ENCODE measurements at regions not wholly inside any gene's neighbourhood (a gene's known extent, or its start where the extent isn't known, plus 50 kb on each side); places are given as distances from the start of the nearest gene placed in this dataset.

GRCh38 chr15:37446921-37447320, 346.6 kb upstream of the MEIS2 start:
- H3K27me3 ChIP-seq (ENCODE audit: control insufficient read depth, insufficient read depth, low read length), result no peaks in the 10 kb centered on the region
- H3K27ac Mint-ChIP-seq, result no peak overlapping the region
- H3K36me3 Mint-ChIP-seq, result no peaks in the 10 kb centered on the region
- no peak overlapping the region for H3K4me3 Mint-ChIP-seq
- H3K4me1 Mint-ChIP-seq, result no peaks in the 10 kb centered on the region
- H3K9me3 ChIP-seq (ENCODE audit: control insufficient read depth in 2 of 2, low read length in 2 of 2), result peaks cover 0 to 4% of the 10 kb centered on the region in 2 experiments
- no peak overlapping the region for H3K4me3 ChIP-seq (ENCODE audit: low read depth, low read length)
- DNase-seq (no peak), ATAC-seq (ENCODE audit: low read depth in 2 of 2) (no peak)
- H3K36me3 ChIP-seq (ENCODE audit: control insufficient read depth, insufficient read depth, low read length), result no peaks in the 10 kb centered on the region
- H3K27me3 Mint-ChIP-seq, result no peaks in the 10 kb centered on the region
- no peaks in the 10 kb centered on the region for H3K4me1 ChIP-seq (ENCODE audit: control insufficient read depth, insufficient read depth, low read length, poor library complexity, severe bottlenecking)
- peaks cover 0 to 11% (median 7%) of the 10 kb centered on the region in 7 donors for H3K9me3 Mint-ChIP-seq
- H3K27ac ChIP-seq (ENCODE audit: insufficient read depth, low read length, poor library complexity, severe bottlenecking), result no peak overlapping the region

- Histone ChIP-seq H3K27ac (ENCODE audit: insufficient read depth, low read length, poor library complexity, severe bottlenecking) (no peak overlapping the region), H3K4me3 (ENCODE audit: low read depth, low read length) (no peak overlapping the region), H3K36me3 (ENCODE audit: control insufficient read depth, insufficient read depth, low read length) (no peaks in the 10 kb centered on the region), H3K9me3 (ENCODE audit: control insufficient read depth in 2 of 2, low read length in 2 of 2) (peaks cover 0 to 13% of the 10 kb centered on the region in 2 experiments), H3K27me3 (ENCODE audit: control insufficient read depth, insufficient read depth, low read length) (no peaks in the 10 kb centered on the region), H3K4me1 (ENCODE audit: control insufficient read depth, insufficient read depth, low read length, poor library complexity, severe bottlenecking) (no peaks in the 10 kb centered on the region)
- Mint-ChIP-seq H3K27ac (no peak overlapping the region), H3K36me3 (no peaks in the 10 kb centered on the region), H3K27me3 (no peaks in the 10 kb centered on the region), H3K4me3 (no peak overlapping the region), H3K4me1 (no peaks in the 10 kb centered on the region), H3K9me3 (peaks cover 0 to 17% (median 2%) of the 10 kb centered on the region in 7 donors)
- DNase-seq, result no peak
- no peak for ATAC-seq (ENCODE audit: low read depth in 2 of 2)
Observed at GRCh38 chr15:37452498-37452897, 352.1 kb upstream of the MEIS2 start.

- no peaks in the 10 kb centered on the region for H3K4me1 ChIP-seq (ENCODE audit: control insufficient read depth, insufficient read depth, low read length, poor library complexity, severe bottlenecking)
- H3K36me3 ChIP-seq (ENCODE audit: control insufficient read depth, insufficient read depth, low read length), result no peaks in the 10 kb centered on the region
- no peak for DNase-seq
- peaks cover 0 to 16% (median 3%) of the 10 kb centered on the region in 7 donors for H3K9me3 Mint-ChIP-seq
- no peak overlapping the region for H3K4me3 Mint-ChIP-seq
- H3K9me3 ChIP-seq (ENCODE audit: control insufficient read depth in 2 of 2, low read length in 2 of 2), result no peaks in the 10 kb centered on the region
- ATAC-seq (ENCODE audit: low read depth in 2 of 2), result no peak
- no peaks in the 10 kb centered on the region for H3K36me3 Mint-ChIP-seq
- no peaks in the 10 kb centered on the region for H3K27me3 ChIP-seq (ENCODE audit: control insufficient read depth, insufficient read depth, low read length)
- no peak overlapping the region for H3K4me3 ChIP-seq (ENCODE audit: low read depth, low read length)
- H3K4me1 Mint-ChIP-seq, result peaks cover 0 to 3% (median 0%) of the 10 kb centered on the region in 4 donors
- H3K27ac Mint-ChIP-seq, result no peak overlapping the region
- H3K27ac ChIP-seq (ENCODE audit: insufficient read depth, low read length, poor library complexity, severe bottlenecking), result no peak overlapping the region
- H3K27me3 Mint-ChIP-seq, result no peaks in the 10 kb centered on the region
Observed at GRCh38 chr15:37480482-37480881, 380.1 kb upstream of the MEIS2 start.

GRCh38 chr15:37481126-37481525, 380.8 kb upstream of the MEIS2 start:
- no peak overlapping the region for H3K4me3 Mint-ChIP-seq
- peaks cover 0 to 16% (median 4%) of the 10 kb centered on the region in 7 donors for H3K9me3 Mint-ChIP-seq
- no peak overlapping the region for H3K4me3 ChIP-seq (ENCODE audit: low read depth, low read length)
- H3K27ac ChIP-seq (ENCODE audit: insufficient read depth, low read length, poor library complexity, severe bottlenecking), result no peak overlapping the region
- no peaks in the 10 kb centered on the region for H3K36me3 Mint-ChIP-seq
- H3K27me3 Mint-ChIP-seq, result no peaks in the 10 kb centered on the region
- DNase-seq (no peak), ATAC-seq (ENCODE audit: low read depth in 2 of 2) (no peak)
- H3K9me3 ChIP-seq (ENCODE audit: control insufficient read depth in 2 of 2, low read length in 2 of 2), result no peaks in the 10 kb centered on the region
- H3K27ac Mint-ChIP-seq, result no peak overlapping the region
- peaks cover 0 to 3% (median 0%) of the 10 kb centered on the region in 4 donors for H3K4me1 Mint-ChIP-seq
- H3K4me1 ChIP-seq (ENCODE audit: control insufficient read depth, insufficient read depth, low read length, poor library complexity, severe bottlenecking), result no peaks in the 10 kb centered on the region
- no peaks in the 10 kb centered on the region for H3K36me3 ChIP-seq (ENCODE audit: control insufficient read depth, insufficient read depth, low read length)
- no peaks in the 10 kb centered on the region for H3K27me3 ChIP-seq (ENCODE audit: control insufficient read depth, insufficient read depth, low read length)

GRCh38 chr15:37483779-37484178, 383.4 kb upstream of the MEIS2 start:
- H3K4me1 Mint-ChIP-seq, result peaks cover 0 to 3% (median 0%) of the 10 kb centered on the region in 4 donors
- H3K36me3 Mint-ChIP-seq, result no peaks in the 10 kb centered on the region
- Histone ChIP-seq H3K4me3 (ENCODE audit: low read depth, low read length) (no peak overlapping the region), H3K9me3 (ENCODE audit: control insufficient read depth in 2 of 2, low read length in 2 of 2) (no peaks in the 10 kb centered on the region), H3K27me3 (ENCODE audit: control insufficient read depth, insufficient read depth, low read length) (no peaks in the 10 kb centered on the region), H3K4me1 (ENCODE audit: control insufficient read depth, insufficient read depth, low read length, poor library complexity, severe bottlenecking) (no peaks in the 10 kb centered on the region), H3K27ac (ENCODE audit: insufficient read depth, low read length, poor library complexity, severe bottlenecking) (no peak overlapping the region), H3K36me3 (ENCODE audit: control insufficient read depth, insufficient read depth, low read length) (no peaks in the 10 kb centered on the region)
- ATAC-seq (ENCODE audit: low read depth in 2 of 2) (no peak), DNase-seq (no peak)
- peaks cover 0 to 18% (median 4%) of the 10 kb centered on the region in 7 donors for H3K9me3 Mint-ChIP-seq
- H3K27me3 Mint-ChIP-seq, result no peaks in the 10 kb centered on the region
- H3K27ac Mint-ChIP-seq, result no peak overlapping the region
- no peak overlapping the region for H3K4me3 Mint-ChIP-seq

- no peaks in the 10 kb centered on the region for H3K27me3 ChIP-seq (ENCODE audit: control insufficient read depth, insufficient read depth, low read length)
- H3K4me1 Mint-ChIP-seq, result peaks cover 0 to 3% (median 0%) of the 10 kb centered on the region in 4 donors
- no peaks in the 10 kb centered on the region for H3K36me3 ChIP-seq (ENCODE audit: control insufficient read depth, insufficient read depth, low read length)
- peaks cover 0 to 22% (median 4%) of the 10 kb centered on the region in 7 donors for H3K9me3 Mint-ChIP-seq
- DNase-seq (no peak), ATAC-seq (ENCODE audit: low read depth in 2 of 2) (no peak)
- no peaks in the 10 kb centered on the region for H3K4me1 ChIP-seq (ENCODE audit: control insufficient read depth, insufficient read depth, low read length, poor library complexity, severe bottlenecking)
- no peaks in the 10 kb centered on the region for H3K9me3 ChIP-seq (ENCODE audit: control insufficient read depth in 2 of 2, low read length in 2 of 2)
- no peak overlapping the region for H3K4me3 Mint-ChIP-seq
- no peaks in the 10 kb centered on the region for H3K27me3 Mint-ChIP-seq
- no peak overlapping the region for H3K27ac ChIP-seq (ENCODE audit: insufficient read depth, low read length, poor library complexity, severe bottlenecking)
- no peak overlapping the region for H3K27ac Mint-ChIP-seq
- no peak overlapping the region for H3K4me3 ChIP-seq (ENCODE audit: low read depth, low read length)
- H3K36me3 Mint-ChIP-seq, result no peaks in the 10 kb centered on the region
Observed at GRCh38 chr15:37485056-37485455, 384.7 kb upstream of the MEIS2 start.

GRCh38 chr15:37490707-37491106, 390.4 kb upstream of the MEIS2 start:
- no peak for DNase-seq
- no peaks in the 10 kb centered on the region for H3K27me3 Mint-ChIP-seq
- H3K9me3 Mint-ChIP-seq, result peaks cover 2 to 14% (median 6%) of the 10 kb centered on the region in 7 donors
- H3K4me3 Mint-ChIP-seq, result no peak overlapping the region
- no peaks in the 10 kb centered on the region for H3K4me1 Mint-ChIP-seq
- no peak for ATAC-seq (ENCODE audit: low read depth in 2 of 2)
- H3K27ac ChIP-seq (ENCODE audit: insufficient read depth, low read length, poor library complexity, severe bottlenecking), result no peak overlapping the region
- H3K27me3 ChIP-seq (ENCODE audit: control insufficient read depth, insufficient read depth, low read length), result no peaks in the 10 kb centered on the region
- H3K4me3 ChIP-seq (ENCODE audit: low read depth, low read length), result no peak overlapping the region
- no peaks in the 10 kb centered on the region for H3K36me3 Mint-ChIP-seq
- H3K36me3 ChIP-seq (ENCODE audit: control insufficient read depth, insufficient read depth, low read length), result no peaks in the 10 kb centered on the region
- H3K4me1 ChIP-seq (ENCODE audit: control insufficient read depth, insufficient read depth, low read length, poor library complexity, severe bottlenecking), result no peaks in the 10 kb centered on the region
- no peaks in the 10 kb centered on the region for H3K9me3 ChIP-seq (ENCODE audit: control insufficient read depth in 2 of 2, low read length in 2 of 2)
- H3K27ac Mint-ChIP-seq, result no peak overlapping the region

GRCh38 chr15:37516621-37517020, 416.3 kb upstream of the MEIS2 start:
- Mint-ChIP-seq H3K9me3 (peaks cover 4 to 19% (median 7%) of the 10 kb centered on the region in 7 donors), H3K4me3 (no peak overlapping the region), H3K4me1 (no peaks in the 10 kb centered on the region), H3K27me3 (no peaks in the 10 kb centered on the region), H3K36me3 (no peaks in the 10 kb centered on the region), H3K27ac (no peak overlapping the region)
- DNase-seq (no peak), ATAC-seq (ENCODE audit: low read depth in 2 of 2) (no peak)
- no peak overlapping the region for H3K27ac ChIP-seq (ENCODE audit: insufficient read depth, low read length, poor library complexity, severe bottlenecking)
- no peaks in the 10 kb centered on the region for H3K27me3 ChIP-seq (ENCODE audit: control insufficient read depth, insufficient read depth, low read length)
- H3K4me3 ChIP-seq (ENCODE audit: low read depth, low read length), result no peak overlapping the region
- no peaks in the 10 kb centered on the region for H3K9me3 ChIP-seq (ENCODE audit: control insufficient read depth in 2 of 2, low read length in 2 of 2)
- H3K36me3 ChIP-seq (ENCODE audit: control insufficient read depth, insufficient read depth, low read length), result no peaks in the 10 kb centered on the region
- no peaks in the 10 kb centered on the region for H3K4me1 ChIP-seq (ENCODE audit: control insufficient read depth, insufficient read depth, low read length, poor library complexity, severe bottlenecking)

Measured in CD4-positive, CD25-positive, alpha-beta regulatory T cell (primary cell).